Progenitor cell of endocrine pancreas (in vitro differentiated cells): ENCODE measurements at regions not wholly inside any gene's neighbourhood (a gene's known extent, or its start where the extent isn't known, plus 50 kb on each side); places are given as distances from the start of the nearest gene placed in this dataset.

Experiments used
- DNase-seq: peaks from one replicate; pipeline ENCODE4 v3.0.0; 2021; ENCODE audit warnings: low spot score; ENCODE audit not compliant: unreplicated experiment
- H3K27ac Mint-ChIP-seq: 2 replicates; pipeline ENCODE4 v1.8.0; 2021; ENCODE audit warnings: mild to moderate bottlenecking, moderate library complexity, mixed read lengths
- H3K27me3 Mint-ChIP-seq: 2 replicates; pipeline ENCODE4 v1.8.0; 2021; ENCODE audit warnings: mixed read lengths
- H3K36me3 Mint-ChIP-seq: 2 replicates; pipeline ENCODE4 v1.8.0; 2022; ENCODE audit warnings: mixed read lengths; ENCODE audit not compliant: insufficient read depth
- H3K4me1 Mint-ChIP-seq: 2 replicates; pipeline ENCODE4 v1.8.0; 2021; ENCODE audit warnings: low read depth, mixed read lengths
- H3K4me3 Mint-ChIP-seq: 2 replicates; pipeline ENCODE4 v1.8.0; 2021; ENCODE audit warnings: low read depth, mild to moderate bottlenecking, moderate library complexity, mixed read lengths
- H3K9me3 Mint-ChIP-seq: 2 replicates; pipeline ENCODE4 v1.8.0; 2021; ENCODE audit warnings: low read depth, mixed read lengths
- TF ChIP-seq, protein P1 (sequence below): fragments of 200-600 bp; sonication (generic); IDR thresholded peaks from one replicate; pipeline ENCODE4 v1.5.0; 2021; ENCODE audit warnings: antibody characterized with exemption, mild to moderate bottlenecking; ENCODE audit not compliant: unreplicated experiment

DNA sequence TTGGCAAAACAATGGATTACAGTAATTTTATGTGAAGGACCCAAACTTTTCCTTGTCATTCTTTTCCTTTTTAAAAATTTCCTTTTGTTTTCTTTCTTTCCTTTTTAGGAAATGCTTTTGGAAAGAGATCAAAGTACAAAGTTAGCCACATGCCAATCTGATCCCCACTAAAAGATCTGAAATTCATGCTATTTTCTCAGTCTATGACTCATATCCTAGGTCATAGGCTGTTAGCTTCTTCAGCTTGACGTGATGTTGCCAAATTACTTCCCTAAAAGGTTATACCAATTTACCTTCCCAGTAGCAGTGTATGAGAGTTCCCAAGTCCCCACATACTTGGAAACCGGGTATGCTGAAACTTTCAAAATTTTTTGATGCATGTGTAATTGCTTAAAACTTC, 355.3 kb downstream of the INSIG2 start:
- Mint-ChIP-seq H3K4me1 (no peaks in the 10 kb centered on the region), H3K4me3 (no peak overlapping the region), H3K9me3 (no peaks in the 10 kb centered on the region), H3K36me3 (no peaks in the 10 kb centered on the region), H3K27ac (no peak overlapping the region), H3K27me3 (peaks cover 15% of the 10 kb centered on the region)
- no peak for DNase-seq
- TF ChIP-seq, protein P1, sequence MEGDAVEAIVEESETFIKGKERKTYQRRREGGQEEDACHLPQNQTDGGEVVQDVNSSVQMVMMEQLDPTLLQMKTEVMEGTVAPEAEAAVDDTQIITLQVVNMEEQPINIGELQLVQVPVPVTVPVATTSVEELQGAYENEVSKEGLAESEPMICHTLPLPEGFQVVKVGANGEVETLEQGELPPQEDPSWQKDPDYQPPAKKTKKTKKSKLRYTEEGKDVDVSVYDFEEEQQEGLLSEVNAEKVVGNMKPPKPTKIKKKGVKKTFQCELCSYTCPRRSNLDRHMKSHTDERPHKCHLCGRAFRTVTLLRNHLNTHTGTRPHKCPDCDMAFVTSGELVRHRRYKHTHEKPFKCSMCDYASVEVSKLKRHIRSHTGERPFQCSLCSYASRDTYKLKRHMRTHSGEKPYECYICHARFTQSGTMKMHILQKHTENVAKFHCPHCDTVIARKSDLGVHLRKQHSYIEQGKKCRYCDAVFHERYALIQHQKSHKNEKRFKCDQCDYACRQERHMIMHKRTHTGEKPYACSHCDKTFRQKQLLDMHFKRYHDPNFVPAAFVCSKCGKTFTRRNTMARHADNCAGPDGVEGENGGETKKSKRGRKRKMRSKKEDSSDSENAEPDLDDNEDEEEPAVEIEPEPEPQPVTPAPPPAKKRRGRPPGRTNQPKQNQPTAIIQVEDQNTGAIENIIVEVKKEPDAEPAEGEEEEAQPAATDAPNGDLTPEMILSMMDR = no peak

DNA sequence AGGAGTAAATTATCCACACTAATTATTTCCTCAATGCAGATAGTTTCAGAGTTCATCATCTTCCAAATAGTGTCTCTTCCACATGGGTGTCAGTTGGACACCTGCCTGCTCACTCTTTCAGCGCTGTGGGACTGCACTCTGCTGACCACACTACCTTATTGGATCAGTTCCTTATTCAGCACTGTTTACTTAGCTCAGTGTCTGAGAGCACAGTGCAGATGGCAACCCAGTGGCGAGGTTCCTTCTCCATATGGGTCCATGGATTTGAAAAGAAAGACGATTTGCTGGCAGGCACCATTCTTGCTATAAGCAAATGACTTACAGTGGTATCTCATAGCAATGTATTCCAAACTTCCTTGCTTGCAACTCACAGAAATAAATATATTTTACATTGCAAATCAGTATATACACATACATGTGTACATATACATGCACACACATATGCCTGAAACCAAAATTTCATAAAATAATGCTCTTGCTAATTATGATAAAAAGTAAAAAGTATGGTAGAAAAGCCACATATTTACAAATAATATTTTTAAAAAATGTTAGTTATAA, 354.8 kb downstream of the INSIG2 start:
- DNase-seq = no peak
- TF ChIP-seq, protein P1 = no peak
- Mint-ChIP-seq H3K4me1 (no peaks in the 10 kb centered on the region), H3K27ac (no peak overlapping the region), H3K4me3 (no peak overlapping the region), H3K36me3 (no peaks in the 10 kb centered on the region), H3K27me3 (peaks cover 11% of the 10 kb centered on the region), H3K9me3 (no peaks in the 10 kb centered on the region)

DNA sequence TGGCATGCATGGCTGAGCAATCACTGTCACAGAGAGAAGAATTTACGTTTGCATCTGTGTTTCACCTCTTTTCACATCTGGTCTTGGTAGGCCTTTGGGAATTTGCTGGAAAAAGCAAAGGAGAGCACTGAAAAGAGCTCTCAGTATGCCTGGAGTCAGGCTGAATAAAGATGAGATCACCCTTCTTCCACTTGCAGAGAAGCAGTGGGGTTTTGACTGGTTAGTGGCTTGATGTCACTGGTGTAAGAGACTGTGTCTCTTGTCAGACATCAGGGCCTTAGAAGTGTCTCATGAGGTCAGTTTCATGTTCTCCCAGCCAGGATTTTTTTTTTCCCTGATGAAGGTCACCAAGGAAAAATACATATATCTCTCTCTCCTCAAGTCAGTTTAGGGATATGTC, 353.8 kb downstream of the INSIG2 start:
- peaks cover 8% of the 10 kb centered on the region for H3K27me3 Mint-ChIP-seq
- H3K4me3 Mint-ChIP-seq = no peak overlapping the region
- H3K9me3 Mint-ChIP-seq = no peaks in the 10 kb centered on the region
- no peaks in the 10 kb centered on the region for H3K4me1 Mint-ChIP-seq
- no peak overlapping the region for H3K27ac Mint-ChIP-seq
- H3K36me3 Mint-ChIP-seq = no peaks in the 10 kb centered on the region
- TF ChIP-seq, protein P1 = no peak
- DNase-seq = no peak

DNA sequence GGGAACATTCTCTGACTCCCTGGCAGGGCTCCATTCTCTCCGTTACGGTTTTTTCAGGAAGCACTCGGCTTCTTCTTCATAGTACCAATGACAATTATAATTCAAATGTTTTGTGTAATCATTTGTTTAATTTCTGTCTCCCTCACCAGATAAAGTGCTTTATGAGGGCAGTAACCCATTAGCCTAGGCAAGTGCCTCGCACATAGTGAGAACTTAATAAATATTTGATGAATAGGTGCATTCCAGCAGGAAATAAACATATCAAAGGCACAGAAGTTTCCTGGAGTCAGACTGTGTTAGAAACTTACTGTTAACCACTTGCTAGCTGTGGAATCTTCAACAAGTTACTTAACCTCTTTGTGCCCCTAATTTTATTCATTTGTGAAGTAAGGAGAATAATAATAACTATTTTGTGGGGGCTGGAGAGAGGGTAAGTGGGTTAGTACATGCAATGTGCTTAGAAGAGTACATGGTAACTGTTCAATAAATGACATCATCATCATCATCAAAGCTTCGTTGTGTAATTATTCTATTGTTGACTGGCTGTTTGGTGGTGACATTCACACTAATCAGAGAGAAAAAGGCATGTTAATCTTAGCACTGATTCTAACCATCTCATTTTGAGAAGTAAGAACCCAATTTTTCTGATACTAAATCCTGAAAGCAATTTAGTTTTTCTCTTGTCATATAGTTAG, 352.3 kb downstream of the INSIG2 start:
- Mint-ChIP-seq H3K9me3 (no peaks in the 10 kb centered on the region), H3K4me3 (no peak overlapping the region), H3K27me3 (peaks cover 8% of the 10 kb centered on the region), H3K4me1 (peaks cover 4% of the 10 kb centered on the region), H3K27ac (no peak overlapping the region), H3K36me3 (no peaks in the 10 kb centered on the region)
- TF ChIP-seq, protein P1 = no peak
- no peak for DNase-seq

DNA sequence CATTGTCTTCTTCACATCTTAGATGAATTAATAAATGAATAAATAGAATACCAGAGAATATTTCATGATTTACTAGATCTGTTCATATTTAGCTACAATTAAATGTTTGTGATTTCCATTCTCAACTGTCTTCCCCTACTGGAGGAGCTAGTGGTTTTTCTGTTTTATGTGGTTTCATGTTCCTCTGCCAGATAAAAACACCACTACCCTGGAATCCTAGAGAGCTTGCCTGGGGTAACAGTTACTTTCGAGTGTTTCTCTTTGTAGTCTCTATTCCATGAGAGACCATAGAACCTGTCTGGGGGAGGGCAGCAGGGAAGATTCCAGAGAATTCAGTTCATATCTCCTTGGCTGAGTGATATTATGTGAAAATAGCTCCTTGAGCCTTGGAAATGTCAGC, 349.2 kb downstream of the INSIG2 start:
- H3K36me3 Mint-ChIP-seq = no peaks in the 10 kb centered on the region
- DNase-seq = no peak
- no peak overlapping the region for H3K27ac Mint-ChIP-seq
- H3K27me3 Mint-ChIP-seq = peaks cover 8% of the 10 kb centered on the region
- H3K4me3 Mint-ChIP-seq = no peak overlapping the region
- TF ChIP-seq, protein P1 = no peak
- peaks cover 5% of the 10 kb centered on the region for H3K4me1 Mint-ChIP-seq
- H3K9me3 Mint-ChIP-seq = no peaks in the 10 kb centered on the region
